Ramos (cell line): ENCODE measurements at regions not wholly inside any gene's neighbourhood (a gene's known extent, or its start where the extent isn't known, plus 50 kb on each side); places are given as distances from the start of the nearest gene placed in this dataset.
"Not testable (repeated sequence)": the region's sequence is repeated elsewhere in the genome, so short reads cannot be mapped to it uniquely, and the experiment has no call there.

ENCODE experiments used
- in situ Hi-C: fragments of 300-500 bp; cut with MboI; formaldehyde crosslinking; loops from one replicate; pipeline ENCODE4 v1.14.3; 2022; ENCODE audit warnings: low sequenced_read_pairs; ENCODE audit not compliant: unreplicated experiment

GRCh38 chr6:165178056-165178455 lies 131.3 kb downstream of the C6orf118 start:
- in situ Hi-C loops, result no loop called here

- in situ Hi-C loops, result no loop called here
These were observed 135.9 kb downstream of the C6orf118 start for GRCh38 chr6:165173484-165173883.

- in situ Hi-C loops, result no loop called here
These were observed 141.5 kb downstream of the C6orf118 start for GRCh38 chr6:165167861-165168260.

- in situ Hi-C loops, result no loop called here
These were observed 142.1 kb downstream of the C6orf118 start for GRCh38 chr6:165167311-165167710.

- in situ Hi-C loops, result no loop called here
These were observed 145.9 kb downstream of the C6orf118 start for GRCh38 chr6:165163519-165163918.

- in situ Hi-C loops, result no loop called here
These were observed 149.9 kb downstream of the C6orf118 start for GRCh38 chr6:165159460-165159859.

GRCh38 chr6:165146456-165146855 lies 162.9 kb downstream of the C6orf118 start:
- in situ Hi-C loops, result no loop called here

- in situ Hi-C loops, result no loop called here
These were observed 173.5 kb downstream of the C6orf118 start for GRCh38 chr6:165135889-165136288.

GRCh38 chr6:165129086-165129485 lies 180.3 kb downstream of the C6orf118 start:
- in situ Hi-C loops, result no loop called here

- in situ Hi-C loops, result not testable (repeated sequence)
These were observed 181.7 kb downstream of the C6orf118 start for GRCh38 chr6:165127743-165128142.

GRCh38 chr6:165124681-165125080 lies 184.7 kb downstream of the C6orf118 start:
- in situ Hi-C loops, result not testable (repeated sequence)

- in situ Hi-C loops, result no loop called here
These were observed 190.0 kb downstream of the C6orf118 start for GRCh38 chr6:165119231-165120020.

- in situ Hi-C loops, result no loop called here
These were observed 190.7 kb downstream of the C6orf118 start for GRCh38 chr6:165118736-165119135.

- in situ Hi-C loops, result no loop called here
These were observed 191.6 kb downstream of the C6orf118 start for GRCh38 chr6:165117806-165118205.

GRCh38 chr6:165117121-165117520 lies 192.3 kb downstream of the C6orf118 start:
- in situ Hi-C loops, result no loop called here

GRCh38 chr6:165110860-165111259 lies 198.5 kb downstream of the C6orf118 start:
- in situ Hi-C loops, result no loop called here

GRCh38 chr6:165109011-165109410 lies 200.4 kb downstream of the C6orf118 start:
- in situ Hi-C loops, result no loop called here

- in situ Hi-C loops, result no loop called here
These were observed 203.1 kb downstream of the C6orf118 start for GRCh38 chr6:165106261-165106660.

- in situ Hi-C loops, result no loop called here
These were observed 211.2 kb downstream of the C6orf118 start for GRCh38 chr6:165098165-165098564.

GRCh38 chr6:165096868-165097267 lies 212.5 kb downstream of the C6orf118 start:
- in situ Hi-C loops, result no loop called here

GRCh38 chr6:165096209-165096608 lies 213.2 kb downstream of the C6orf118 start:
- in situ Hi-C loops, result no loop called here

GRCh38 chr6:165092881-165093595 lies 216.4 kb downstream of the C6orf118 start:
- in situ Hi-C loops, result no loop called here
